GM04504 (cell line): ENCODE measurements at regions not wholly inside any gene's neighbourhood (a gene's known extent, or its start where the extent isn't known, plus 50 kb on each side); places are given as distances from the start of the nearest gene placed in this dataset.
A peak's percentile ranks its signal among the peaks of the same experiment; 100 is the strongest.
"Not testable (repeated sequence)": the region's sequence is repeated elsewhere in the genome, so short reads cannot be mapped to it uniquely, and the experiment has no call there.

Source experiments
- DNase-seq: peaks from one replicate; pipeline ENCODE4 v3.0.0-alpha.2; 2012; ENCODE audit warnings: low read depth

- no peak for DNase-seq
Observed at GRCh38 chr5:100479079-100479688, 56.0 kb upstream of the FAM174A start.

DNA sequence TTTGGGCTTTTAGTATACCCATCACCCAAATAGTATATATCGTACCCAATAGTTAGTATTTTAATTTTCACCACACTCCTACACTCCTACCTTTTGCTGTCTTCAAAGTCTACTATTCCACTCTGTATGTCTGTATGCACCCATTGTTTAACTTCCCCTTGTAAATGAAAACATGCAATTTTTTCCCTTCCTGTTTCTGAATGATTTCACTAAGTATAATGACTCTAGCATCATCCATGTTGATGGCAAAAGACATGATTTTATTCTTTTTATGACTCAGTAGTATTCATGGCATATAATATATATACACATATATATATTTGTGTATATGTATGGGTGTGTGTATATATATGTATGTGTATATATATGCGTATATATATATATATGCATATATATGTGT, 63.1 kb upstream of the FAM174A start:
- no peak for DNase-seq

GRCh38 chr5:100469767-100470166, 65.4 kb upstream of the FAM174A start:
- DNase-seq, result no peak

DNA sequence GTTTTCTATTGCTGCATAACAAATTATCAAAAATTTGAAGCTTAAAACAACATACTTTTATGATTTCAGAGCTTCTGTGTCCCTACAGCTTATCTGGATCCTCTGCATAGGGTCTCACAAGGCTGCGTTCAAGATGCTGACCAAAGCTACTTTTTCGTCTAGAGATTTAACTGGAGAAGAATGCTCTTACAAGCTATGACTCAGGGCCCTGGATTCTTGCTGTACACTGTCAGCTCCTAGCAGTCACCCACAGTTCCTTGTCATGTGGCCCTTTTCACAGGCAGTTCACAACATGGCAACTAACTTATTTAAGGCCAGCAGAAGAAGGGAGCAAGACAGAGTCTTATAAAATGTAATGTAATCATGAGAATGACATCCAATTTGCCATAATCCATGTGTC, 70.8 kb upstream of the FAM174A start:
- peak; percentile 13 for DNase-seq

- DNase-seq, result no peak
Observed at GRCh38 chr5:100456615-100457014, 78.6 kb upstream of the FAM174A start.

GRCh38 chr5:100452126-100452525, 83.0 kb upstream of the FAM174A start:
- no peak for DNase-seq

GRCh38 chr5:100448111-100448528, 87.1 kb upstream of the FAM174A start:
- no peak for DNase-seq

- DNase-seq, result no peak
Observed at GRCh38 chr5:100446879-100447430, 88.2 kb upstream of the FAM174A start.

DNA sequence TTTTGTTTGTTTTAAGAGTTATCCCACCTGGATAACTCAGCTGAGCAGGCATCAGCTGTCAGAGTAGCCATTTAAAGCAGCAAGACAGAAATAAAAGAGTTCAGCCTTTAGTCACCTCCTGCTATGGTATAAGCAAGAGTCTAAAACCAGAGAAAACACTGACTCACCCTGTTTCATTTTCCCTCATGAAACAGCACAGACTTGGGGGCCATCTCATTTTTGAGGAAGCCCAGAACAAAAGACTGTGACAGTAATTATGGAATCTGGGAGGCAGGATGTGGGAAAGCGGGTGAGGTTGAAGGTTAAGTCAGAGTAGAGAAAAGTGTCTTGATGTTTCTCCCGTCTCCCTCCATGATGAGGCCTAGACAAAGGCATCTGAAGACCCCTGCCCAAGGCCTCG, 90.2 kb upstream of the FAM174A start:
- DNase-seq, result no peak

DNA sequence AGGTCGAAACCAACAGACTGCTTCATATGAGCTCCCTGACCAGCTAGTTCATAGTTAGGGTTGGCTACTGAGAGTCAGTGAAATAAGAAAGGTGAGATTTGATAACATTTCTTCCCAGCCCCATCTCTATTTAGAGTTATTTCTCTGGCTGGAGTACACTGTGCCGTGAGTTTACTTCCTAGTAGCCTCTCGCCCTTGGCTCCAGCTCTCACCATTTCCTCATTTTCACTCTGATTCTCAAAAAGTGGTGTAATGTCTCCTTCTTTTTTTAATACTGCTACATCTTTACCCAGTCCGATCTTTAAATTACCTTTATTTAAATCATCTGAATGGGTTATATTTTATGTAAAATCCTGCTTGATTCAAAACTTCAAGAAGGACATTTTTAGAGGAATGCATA, 100.4 kb upstream of the FAM174A start:
- DNase-seq, result no peak

- DNase-seq, result no peak
Observed at GRCh38 chr5:100432741-100433140, 102.4 kb upstream of the FAM174A start.

DNA sequence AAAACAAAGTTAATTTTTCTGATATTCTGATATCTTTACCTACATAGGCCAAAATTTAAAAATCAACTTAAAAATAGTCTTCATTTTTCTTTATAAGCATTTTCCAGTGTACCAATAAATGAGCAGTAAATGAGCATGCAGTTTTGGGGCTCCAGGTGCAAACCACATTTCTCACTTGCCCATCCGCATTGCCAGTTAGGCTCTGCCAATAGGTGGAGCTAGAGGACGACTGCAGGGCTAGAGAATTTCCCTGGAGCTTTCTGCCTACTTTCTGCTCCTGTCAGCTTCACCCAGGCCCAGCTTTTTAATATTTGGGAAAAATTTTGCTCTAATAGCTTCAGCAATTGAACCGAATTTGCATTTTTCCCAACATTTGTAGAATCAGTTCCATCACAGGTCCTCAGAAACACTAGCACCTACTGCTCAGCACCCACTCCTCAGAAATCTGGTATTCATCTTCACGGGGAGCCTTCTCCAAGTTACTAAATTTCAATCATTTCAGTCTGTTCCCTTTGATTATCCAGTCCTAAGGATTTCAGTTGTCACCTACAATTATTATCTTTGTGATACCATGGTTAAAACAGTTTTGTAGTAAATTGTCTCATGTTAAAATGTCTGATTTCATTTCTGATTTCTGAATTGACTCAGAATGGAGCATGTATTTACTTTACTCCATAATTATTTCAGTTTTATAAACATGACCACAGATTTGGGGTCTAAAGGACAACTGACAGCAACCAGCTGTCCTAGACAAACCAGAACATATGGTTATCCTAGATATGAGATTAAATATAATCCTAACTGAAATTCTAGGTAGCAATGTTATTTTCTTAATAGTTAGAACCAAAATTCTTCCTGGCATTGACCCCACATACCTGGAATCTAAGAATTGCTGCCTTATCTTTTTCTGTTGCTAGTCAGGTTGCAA, 104.6 kb upstream of the FAM174A start:
- peak; percentile 19 for DNase-seq

GRCh38 chr5:100424787-100425186, 110.4 kb upstream of the FAM174A start:
- no peak for DNase-seq

GRCh38 chr5:100424017-100424416, 111.2 kb upstream of the FAM174A start:
- DNase-seq, result no peak

GRCh38 chr5:100423330-100423729, 111.8 kb upstream of the FAM174A start:
- DNase-seq, result no peak

- DNase-seq, result no peak
Observed at GRCh38 chr5:100421360-100421759, 113.8 kb upstream of the FAM174A start.

GRCh38 chr5:100418231-100418630, 116.9 kb upstream of the FAM174A start:
- no peak for DNase-seq

DNA sequence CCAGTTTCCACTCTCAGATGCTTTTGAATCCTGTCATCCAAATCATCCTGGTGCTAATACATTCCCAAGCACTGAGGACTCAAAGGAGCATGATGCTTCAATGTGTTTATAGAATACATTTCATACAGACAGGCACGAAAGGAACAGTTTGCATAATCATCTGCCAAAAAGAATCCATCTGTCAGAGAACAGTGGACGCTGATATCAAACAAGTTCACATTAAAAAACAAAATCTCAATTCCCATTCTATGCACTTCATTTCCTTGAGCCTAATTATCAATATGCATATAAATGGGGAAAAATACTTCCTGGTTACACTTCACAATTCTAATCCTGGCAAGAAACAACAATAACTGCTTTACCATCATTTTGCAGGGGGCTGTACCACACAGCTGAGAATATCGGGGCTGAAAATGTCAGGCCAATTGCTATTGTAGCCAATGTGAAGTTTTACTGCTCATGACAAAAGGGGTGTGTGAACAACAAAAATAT, 125.5 kb upstream of the FAM174A start:
- no peak for DNase-seq

DNA sequence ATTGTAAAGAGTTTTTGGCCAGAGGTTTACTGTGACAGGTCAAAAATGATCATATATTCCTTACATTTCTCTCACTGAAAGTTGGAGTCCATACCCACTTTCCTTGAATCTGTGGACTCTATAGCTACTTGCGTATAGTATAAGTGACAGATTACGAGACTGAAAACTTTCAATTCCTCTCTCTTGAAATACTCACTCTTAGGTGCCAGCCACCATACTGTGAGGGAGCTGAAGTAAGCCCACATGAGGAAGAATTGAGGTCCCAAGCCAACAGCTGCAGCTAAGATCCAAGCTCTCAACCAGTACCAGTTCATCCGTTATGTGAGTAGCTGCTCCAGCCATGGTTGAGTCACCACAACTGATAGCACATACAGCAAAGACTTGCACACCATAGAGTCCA, 128.1 kb upstream of the FAM174A start:
- no peak for DNase-seq

DNA sequence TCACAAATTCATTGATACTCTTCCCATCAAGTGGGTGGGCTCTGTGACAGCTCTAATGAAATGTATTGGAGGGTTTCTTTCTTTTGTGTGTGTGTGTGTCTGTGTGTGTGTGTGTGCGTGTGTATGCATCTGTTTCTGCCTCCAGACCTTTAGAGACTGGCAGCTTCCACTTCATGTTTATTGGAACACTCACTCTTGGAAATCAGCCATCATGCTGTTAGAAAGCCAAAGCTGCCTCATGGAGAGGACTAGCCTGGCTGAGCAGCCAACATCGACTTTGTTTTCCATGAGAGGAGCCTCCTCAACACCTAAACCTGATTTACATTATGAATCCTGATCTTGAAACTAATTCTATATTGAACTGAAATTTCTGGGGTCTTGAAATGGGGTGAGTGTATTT, 128.5 kb upstream of the FAM174A start:
- DNase-seq, result no peak

DNA sequence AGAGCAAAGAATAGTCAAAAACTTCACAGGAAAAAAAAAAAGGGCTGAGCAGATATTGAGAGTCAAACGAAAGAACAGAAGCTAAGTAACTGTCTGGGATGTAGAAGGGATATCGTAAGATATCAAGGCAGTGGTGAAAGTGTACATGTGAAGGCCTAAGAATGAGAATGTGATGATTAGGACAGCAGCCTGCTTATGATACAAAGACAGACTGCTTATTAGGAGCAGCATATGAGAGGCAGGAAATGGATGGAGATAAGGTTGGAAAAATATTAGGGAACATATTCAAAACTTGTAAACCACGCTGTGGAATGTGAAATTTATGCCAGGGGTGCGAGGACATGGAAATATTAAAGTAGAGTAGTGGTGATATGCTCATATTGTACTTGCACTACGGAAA, 133.1 kb upstream of the FAM174A start:
- DNase-seq, result no peak

DNA sequence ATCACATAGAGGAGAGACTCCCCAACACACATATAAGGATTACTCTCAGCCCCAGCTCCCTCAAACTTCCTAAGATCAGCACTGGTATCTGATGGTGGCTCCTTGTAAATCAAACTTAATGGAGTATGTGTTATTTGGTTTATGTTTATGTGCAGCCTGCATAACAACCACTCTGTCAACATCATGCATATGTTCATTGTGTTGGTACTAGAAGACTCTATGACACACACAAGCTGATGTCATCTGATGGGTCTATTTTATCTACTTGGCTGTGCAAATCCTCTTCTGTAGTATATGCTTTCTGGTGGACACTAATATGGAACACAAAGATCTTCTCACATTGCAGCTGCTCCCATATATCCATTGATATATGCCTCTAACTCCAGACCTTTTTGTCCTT, 134.0 kb upstream of the FAM174A start:
- no peak for DNase-seq

GRCh38 chr5:100398815-100399214, 136.4 kb upstream of the FAM174A start:
- DNase-seq, result not testable (repeated sequence)
